HG03457 (cell line): ENCODE measurements at regions not wholly inside any gene's neighbourhood (a gene's known extent, or its start where the extent isn't known, plus 50 kb on each side); places are given as distances from the start of the nearest gene placed in this dataset.
"Not testable (repeated sequence)": the region's sequence is repeated elsewhere in the genome, so short reads cannot be mapped to it uniquely, and the experiment has no call there.

Experiments
- ATAC-seq: cut with Tn5 transposase; IDR thresholded peaks from one replicate; pipeline ENCODE4 v1.9.1; 2021; ENCODE audit warnings: moderate number of reproducible peaks; ENCODE audit not compliant: unreplicated experiment

DNA sequence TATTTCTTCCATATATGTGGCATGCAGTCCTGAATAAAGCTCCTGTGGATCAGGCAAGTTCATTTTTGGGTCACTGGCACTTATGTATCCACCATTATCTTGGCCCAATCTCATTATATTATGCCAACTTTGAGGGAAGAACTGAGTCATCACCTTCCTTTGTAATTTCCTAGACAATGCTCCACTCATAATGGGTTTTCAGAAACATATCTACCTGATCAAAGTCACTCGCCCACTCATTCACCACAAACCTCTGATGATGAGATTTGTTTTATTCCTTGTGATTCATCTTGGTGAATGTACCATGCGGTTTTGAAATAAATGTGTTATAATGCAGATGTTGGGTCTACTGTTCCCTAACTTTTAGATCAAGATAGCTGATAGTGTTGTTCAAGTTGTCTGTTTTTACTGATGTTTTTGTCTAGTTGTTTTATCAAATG is 525.8 kb downstream of the KIF20B start:
- ATAC-seq = no peak

DNA sequence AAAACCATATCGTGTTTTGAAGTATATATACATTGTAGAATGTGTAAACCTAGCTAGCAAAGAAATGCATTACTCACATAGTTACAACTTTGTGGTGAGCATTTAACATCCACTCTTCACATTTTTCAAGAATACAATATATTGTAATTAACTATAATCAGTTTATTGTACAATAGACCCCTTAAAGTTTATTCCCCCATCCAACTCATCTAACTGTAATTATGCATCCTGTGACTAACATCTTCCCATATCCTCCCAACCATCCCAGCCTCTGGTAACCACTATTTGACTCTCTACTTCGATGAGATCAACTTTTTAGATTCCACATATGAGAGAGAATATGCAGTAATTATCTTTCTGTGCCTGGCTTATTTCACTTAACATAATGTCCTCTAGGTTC is 526.4 kb downstream of the KIF20B start:
- ATAC-seq = no peak

DNA sequence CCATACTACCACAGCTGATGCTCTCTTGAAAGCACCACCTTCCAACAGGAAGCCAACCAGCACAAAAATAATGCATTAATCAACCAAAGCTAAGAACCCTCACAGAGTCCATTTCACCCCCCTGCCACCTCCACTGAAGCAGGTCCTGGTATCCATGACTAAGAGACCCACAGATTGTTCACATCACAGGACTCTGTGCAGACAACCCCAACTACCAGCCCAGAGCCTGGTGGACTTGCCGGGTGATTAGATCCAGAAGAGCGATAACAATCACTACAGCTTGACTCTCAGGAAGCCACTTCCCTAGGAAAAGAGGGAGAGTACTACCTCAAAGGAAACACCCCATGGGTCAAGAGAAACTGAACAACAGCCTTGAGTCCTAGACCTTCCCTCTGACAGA is 528.1 kb downstream of the KIF20B start:
- ATAC-seq = no peak

DNA sequence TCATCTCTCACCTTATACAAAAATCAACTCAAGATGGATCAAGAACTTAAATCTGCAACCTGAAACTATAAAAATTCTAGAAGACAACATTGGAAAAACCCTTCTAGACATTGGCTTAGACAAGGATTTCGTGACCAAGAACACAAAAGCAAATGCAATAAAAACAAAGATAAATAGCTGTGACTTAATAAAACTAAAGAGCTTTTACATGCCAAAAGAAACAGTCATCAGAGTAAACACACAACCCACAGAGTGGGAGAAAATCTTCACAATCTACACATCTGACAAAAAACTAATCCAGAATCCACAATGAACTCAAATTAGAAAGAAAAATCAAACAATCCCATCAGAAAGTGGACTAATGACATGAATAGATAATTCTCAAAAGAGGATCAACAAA is 532.4 kb downstream of the KIF20B start:
- ATAC-seq = not testable (repeated sequence)

DNA sequence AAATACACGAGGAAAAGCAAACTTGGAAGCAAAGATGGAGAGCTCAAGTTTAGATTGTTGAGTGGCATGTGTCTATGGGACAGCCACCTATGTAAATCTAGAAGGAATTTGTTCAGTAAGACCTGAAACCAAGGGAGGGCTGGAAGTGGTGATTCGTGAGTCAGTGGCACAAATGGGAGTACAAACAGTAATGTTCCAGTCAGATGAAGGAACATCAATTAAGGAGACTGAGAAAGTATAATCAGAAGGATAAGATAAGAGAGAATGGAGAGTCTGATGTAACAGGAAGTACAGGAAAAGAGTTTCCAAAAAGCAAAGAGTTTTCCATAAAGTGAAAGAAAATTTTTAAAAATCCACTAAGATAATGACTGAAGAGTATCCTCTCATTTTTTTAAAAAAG is 544.2 kb downstream of the KIF20B start:
- ATAC-seq = no peak

DNA sequence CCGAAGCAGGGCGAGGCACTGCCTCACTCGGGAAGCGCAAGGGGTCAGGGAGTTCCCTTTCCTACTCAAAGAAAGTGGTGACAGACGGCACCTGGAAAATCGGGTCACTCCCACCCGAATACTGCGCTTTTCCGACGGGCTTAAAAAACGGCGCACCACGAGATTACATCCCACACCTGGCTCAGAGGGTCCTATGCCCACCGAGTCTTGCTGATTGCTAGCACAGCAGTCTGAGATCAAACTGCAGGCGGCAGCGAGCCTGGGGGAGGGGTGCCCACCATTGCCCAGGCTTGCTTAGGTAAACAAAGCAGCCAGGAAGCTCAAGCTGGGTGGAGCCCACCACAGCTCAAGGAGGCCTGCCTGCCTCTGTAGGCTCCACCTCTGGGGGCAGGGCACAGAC is 549.4 kb downstream of the KIF20B start:
- not testable (repeated sequence) for ATAC-seq

DNA sequence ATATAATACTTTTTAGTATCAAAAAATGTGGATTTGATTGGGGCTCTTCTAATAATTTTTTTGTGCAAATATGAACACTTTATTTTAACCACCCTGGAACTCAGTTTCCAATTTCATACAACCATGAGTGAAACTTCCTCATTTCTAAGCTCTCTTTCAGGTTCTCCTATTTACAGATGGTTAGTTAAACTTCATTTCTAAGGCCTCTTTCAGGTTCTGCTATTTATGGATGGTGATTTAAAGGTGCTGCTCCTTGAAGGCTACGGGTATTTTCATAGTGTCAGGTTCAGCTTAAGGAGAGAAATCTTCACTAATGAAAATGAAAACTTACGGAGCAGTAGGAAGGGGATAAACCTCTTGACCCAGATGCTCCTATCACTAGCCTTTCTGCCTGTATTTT is 568.3 kb downstream of the KIF20B start:
- ATAC-seq = no peak

DNA sequence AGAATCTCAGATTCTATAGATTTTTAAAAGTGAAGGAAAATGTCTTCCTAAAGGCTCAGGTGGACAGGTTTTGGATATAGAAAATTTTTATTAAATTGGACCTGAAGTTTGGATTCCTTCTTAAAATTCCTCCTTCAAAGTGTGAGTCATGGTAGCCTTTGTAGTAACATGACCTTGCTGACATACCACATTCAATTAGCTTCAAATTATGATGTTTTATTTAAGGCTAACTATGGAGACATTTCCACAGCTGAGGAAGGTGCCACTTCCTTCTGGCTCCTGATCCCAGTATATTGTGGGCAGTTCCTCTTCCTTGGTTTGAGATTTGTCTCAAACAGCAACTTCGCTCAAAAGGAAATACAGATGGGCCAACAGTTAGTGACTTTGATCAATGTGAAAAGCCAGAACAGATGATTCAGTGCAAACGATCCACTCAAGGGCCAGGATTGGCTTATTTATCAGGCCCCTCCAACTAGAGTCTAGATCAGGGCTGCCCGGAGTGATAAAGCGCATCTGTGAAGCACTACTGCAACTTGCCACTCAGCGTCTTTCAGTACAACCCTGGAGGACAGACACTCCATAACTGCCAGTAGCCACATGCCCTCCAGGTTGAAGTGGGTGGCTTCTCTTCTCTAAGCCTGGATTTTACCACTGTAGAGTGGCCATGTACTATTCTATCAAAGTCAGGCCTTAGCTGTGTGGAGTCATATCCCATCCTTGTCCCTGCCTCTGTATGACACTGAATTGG is 573.5 kb downstream of the KIF20B start:
- ATAC-seq = no peak

DNA sequence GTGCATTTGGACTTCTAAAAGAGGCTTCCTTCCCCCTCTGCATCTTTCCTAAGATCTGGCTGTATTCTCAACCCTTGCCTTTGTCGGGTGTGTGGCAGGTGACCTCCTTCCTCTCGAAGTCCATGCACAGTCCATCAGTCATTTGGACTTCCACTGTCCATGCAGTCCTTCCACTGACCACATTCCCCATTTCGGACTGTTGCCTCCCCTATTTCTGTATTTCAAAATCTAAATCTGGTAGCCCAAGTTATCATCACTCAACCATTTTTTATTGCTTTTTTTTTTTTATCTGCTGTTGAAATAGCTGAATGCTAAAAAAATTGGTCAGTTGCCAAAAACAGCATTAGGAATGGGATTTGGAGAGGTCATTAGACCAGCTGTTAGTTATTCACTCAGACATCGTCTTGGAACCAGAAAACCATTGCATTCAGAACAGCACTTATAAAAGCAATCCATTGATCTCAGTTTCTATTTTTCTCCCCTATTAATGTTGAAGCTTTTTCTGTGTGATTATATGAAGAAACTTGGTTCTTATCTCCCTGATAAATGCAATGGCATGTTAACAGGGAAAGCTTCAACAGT is 575.6 kb downstream of the KIF20B start:
- ATAC-seq = no peak

DNA sequence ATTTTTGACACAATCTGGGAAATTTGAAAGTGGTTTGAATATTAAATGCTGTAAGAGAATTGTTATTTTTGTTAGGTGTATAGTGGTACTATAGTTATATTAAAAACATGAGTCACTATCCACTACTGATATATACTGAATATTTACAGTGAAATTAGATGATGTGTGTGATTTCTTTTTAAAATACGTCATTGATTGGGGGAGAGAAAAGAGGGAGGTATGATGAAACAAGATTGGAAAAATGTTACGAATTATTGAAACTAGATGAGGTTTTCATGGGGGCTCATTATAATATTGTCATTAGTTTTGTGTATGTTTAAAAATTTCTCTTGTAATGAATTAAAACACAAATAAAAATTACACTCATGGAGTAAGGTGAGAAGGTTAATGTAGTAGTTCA is 571.4 kb downstream of the HTR7 start:
- no peak for ATAC-seq

DNA sequence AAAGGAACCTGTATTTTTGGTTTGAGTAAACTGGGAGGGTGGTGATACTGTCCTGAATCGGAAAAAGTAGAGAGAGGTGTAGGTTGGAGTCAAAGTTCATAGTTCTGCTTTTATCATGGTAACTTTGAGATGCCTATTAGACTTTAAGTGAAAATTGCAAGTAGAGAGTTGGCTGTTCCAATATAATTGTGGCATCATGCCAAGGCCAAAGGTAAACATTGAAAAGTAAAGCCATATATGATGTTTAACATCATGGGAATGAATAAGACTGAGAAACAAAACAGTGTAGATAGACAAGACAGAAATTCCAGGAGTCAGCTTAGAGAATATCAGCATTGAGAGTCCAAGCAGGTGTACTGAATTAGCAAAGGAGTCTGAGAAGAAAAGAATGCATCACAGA is 570.9 kb downstream of the HTR7 start:
- no peak for ATAC-seq

DNA sequence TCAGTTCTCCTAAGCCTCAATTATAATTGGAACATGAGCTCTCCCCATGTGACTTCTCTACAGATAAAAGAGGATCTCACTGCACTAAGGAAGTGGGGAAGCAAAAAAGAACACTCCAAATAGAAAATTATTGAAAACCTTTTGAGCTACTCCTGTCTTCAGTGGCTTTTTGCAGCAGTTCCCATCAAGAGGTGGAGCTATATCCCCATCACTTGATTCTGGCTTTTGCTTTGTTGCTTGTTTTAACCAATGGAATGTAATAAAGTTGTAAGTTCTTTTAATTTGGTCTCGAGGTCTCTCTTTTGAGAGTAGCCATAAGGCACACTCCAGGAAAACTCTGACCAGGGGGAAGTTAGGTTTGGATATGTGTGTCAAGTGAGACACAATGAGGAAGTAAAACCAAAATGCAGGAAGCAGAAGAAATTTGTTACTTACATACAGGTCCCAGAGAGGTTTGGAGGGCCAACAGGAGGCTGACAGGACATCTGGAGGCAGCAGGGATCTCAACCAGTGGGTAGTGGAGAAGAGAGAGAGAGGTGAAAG is 569.4 kb downstream of the HTR7 start:
- no peak for ATAC-seq

DNA sequence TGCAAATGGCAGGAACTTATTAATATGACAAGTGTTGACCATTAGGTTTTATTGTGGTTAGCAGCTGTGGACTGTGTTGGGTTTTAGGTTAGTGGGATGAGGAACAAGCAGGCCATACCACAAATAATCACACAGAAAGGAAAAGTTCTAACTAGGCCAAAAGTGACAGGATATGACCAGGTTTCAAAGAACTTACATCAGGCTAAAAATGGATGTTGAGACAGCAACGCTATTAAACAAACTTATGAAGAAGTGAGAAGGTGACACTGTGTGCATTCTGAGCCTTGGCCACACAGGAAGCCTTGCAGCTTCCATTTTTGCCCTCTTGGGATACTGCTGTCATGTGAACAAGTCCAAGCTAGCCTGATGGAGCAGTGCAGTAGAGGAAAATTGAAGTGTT is 568.8 kb downstream of the HTR7 start:
- ATAC-seq = no peak

DNA sequence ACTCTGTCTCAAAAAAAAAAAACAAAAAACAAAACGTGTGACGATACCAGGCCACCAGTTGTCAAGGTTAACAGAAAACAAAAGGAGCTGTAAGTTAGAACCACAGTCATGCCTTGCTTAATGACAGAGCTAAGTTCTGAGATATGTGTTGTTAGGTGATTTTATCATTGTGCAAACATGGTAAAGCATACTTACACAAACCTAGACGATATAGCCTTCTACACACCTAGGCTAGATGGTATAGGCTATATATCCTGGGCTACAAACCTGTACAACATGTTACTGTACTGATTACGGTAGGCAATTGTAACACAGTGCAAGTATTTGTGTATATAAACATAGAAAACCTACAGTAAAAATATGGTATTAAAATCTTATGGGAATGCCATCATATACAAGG is 564.2 kb downstream of the HTR7 start:
- no peak for ATAC-seq

DNA sequence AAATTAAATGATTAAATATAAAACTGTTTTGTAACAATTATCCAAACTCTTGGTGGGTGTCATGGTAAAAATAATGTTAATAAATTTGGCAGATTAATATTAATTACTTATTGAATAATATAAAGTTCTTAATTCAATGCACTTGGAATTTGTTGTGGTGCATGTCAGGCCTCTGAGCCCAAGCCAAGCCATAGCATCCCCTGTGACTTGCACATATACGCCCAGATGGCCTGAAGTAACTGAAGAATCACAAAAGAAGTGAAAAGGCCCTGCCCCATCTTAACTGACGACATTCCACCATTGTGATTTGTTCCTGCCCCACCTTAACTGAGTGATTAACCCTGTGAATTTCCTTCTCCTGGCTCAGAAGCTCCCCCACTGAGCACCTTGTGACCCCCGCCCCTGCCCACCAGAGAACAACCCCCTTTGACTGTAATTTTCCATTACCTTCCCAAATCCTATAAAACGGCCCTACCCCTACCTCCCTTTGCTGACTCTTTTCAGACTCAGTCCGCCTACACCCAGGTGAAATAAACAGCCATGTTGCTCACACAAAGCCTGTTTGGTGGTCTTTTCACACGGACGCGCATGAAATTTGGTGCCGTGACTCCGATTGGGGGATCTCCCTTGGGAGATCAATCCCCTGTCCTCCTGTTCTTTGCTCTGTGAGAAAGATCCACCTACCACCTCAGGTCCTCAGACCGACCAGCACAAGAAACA is 562.9 kb downstream of the HTR7 start:
- not testable (repeated sequence) for ATAC-seq

DNA sequence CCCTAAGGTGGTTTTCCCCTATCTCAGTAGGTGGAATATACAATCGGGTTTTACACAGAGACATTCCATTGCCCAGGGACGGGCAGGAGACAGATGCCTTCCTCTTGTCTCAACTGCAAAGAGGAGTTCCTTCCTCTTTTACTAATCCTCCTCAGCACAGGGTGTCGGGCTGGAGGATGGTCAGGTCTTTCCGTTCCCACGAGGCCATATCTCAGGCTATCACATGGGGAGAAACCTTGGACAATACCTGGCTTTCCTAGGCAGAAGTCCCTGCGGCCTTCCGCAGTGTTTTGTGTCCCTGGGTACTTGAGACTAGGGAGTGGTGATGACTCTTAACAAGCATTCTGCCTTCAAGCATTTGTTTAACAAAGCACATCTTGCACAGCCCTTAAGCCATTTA is 555.8 kb downstream of the HTR7 start:
- not testable (repeated sequence) for ATAC-seq

DNA sequence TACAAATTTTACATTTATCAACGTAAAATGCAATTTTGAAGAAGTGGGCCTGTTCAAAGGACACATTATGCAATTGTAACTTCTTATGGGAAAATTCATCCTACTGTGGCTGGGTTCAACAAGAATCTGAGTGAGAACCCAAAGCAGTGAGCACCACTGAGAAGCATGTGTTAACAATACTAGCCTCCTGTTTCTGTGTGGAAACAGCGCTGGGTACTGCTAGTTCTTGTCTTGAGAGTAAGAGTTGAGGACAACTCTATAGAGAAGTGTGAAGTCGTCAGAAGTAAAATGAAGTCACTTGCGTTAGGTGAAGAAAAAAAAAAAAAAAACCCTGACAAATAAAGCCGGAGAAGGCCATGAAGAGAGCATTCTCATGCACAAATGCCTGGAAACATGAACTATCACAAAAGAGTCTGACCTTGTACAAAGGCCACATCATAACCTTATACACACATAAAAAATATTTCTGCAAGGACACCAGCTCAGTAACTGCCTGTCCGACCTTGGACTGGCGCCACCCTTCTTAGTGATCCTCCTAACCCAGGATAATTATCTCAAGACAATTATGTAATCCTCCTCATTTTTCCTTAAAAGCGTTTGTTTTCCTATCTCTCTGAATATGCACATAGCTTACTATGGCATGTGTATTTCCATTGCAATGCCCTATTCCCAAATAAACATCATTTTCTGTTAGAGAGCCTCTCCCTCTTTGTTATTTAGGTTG is 554.9 kb downstream of the HTR7 start:
- ATAC-seq = no peak

DNA sequence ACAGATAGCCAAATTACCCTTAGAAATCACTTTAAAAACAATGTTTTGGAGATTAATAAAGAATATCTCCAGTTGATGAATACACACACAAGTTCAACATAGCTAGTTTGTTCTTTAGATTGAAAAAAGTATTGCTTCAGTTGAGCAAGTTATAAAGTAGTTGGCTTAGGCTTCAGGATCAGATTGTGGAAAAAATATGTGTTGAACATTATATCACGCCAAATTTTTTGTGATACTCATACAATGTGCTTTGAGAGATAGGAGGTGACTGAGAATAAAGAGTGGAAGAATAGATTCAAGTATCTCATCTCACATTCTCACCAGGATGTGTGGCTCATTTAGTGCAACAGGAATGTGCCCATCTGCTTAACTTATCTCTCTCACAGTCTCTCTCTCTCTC is 553.3 kb downstream of the HTR7 start:
- ATAC-seq = no peak

DNA sequence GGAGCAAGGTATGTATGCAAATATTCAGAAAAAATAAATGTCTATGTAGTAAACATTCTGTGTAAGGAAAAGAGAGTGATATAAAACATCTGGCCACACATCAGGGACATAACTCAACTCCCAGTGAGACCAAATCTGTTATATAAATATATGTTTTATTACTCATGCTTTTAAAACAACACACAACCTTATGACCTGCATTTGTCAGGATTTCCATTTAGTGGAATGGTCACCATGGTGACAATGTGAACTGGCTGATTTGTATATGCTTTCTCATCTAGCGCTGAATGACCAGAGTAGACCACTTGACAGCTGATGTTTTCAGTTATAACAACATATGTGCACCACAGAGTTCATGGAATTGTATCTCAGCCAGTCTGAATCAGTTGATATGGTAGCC is 551.7 kb downstream of the HTR7 start:
- no peak for ATAC-seq

DNA sequence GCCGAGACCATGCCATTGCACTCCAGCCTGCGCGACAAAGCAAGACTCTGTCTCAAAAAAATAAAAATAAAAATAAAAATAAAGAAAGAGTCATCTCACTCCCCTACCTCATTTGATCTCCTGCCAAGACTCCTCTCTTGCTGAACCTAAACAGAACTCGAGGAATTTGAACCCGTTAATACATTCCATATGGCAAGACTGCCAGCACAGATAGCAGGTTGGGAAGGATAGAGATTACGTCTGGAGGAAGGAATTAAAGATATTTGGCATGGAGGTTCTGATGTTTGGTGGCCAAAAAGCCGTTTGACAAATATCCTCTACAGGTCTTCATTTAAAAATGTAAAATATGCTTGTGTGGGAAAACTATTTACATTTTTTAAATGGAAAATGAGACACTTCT is 549.6 kb downstream of the HTR7 start:
- ATAC-seq = no peak

DNA sequence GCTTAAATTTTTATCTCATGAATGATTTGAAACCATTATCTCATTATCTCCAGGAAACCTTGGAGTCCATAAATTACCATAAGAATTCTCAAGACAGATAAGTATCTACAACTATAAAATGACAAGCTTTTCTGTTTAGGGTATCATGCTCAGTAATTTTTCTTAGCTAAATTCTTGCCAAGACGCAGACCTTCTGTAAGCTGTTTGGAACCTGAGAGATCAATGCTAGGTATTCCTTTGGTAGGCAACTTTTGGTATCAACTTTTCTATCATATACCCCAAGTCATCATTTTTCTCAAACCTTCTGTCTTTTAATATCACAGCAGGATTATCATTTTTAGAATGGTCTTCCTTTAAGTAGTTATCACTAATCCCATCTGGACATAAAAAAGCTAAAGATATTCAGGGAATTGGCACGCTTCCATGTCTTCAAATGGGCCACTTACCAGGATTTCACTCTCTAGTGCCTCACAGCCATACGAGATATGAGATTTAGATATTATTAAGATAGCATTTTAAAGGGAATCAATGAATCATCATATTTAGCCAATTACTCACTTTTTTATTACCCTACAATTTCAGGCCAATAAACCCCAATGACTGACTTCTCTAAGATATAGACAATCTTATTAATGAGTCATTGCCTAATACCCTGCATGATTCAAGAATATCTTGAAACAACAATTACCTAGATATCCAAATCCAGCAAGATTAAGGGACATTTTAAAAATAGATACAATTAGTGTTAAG is 544.1 kb downstream of the HTR7 start:
- no peak for ATAC-seq
